CD4-positive, alpha-beta T cell treated with Interleukin-17A for 1 hour (primary cell): ENCODE measurements at regions not wholly inside any gene's neighbourhood (a gene's known extent, or its start where the extent isn't known, plus 50 kb on each side); places are given as distances from the start of the nearest gene placed in this dataset.
"Not testable (repeated sequence)": the region's sequence is repeated elsewhere in the genome, so short reads cannot be mapped to it uniquely, and the experiment has no call there.

Experiments
- DNase-seq: peaks from one replicate; pipeline ENCODE4 v3.0.0-alpha.2; 2020

DNA sequence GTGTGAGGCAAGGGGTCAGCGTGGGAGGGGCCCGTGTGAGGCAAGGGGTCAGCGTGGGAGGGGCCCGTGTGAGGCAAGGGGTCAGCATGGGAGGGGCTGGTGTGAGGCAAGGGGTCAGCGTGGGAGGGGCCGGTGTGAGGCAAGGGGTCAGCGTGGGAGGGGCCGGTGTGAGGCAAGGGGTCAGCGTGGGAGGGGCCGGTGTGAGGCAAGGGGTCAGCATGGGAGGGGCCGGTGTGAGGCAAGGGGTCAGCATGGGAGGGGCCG lies 119.2 kb downstream of the SEPTIN14 start:
- not testable (repeated sequence) for DNase-seq

DNA sequence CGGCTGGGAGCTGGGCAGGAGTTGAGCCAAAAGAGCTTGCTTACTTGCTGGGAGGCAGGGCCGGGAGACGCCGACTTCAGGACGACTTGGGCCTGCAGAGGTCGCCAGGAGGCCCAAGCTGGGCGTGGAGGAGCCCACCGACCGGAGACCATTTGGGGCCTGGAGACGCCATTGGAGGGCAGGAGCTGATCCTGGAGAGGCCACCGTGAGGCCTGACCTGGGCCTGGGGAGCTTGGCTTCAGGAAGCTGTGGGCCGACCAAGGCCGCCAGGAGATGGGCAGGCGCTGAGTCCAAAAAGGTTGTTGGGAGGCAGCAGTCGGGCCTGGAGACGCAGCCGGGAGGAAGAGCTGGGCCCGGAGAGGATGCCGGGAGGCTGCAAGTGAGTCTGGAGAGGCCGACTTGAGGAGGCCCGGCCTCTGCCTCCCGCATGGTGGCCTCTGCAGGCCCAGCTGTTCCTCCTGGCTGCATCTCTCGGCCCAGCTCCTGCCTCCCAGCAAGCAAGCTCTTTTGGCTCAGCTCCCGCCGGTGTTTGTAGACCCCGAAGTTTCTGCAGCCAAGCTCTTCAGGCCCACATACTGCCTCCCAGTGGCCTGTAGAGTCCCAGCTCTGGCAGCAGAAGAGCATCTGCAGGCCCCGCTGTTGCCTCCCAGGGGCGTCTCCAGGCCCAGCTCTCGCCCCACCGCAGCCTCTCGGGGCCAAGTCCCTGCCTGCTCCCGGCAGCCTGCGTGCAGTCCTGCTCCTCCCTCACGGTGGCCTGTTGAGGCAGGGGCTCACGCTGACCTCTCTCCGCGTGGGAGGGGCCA lies 119.7 kb downstream of the SEPTIN14 start:
- not testable (repeated sequence) for DNase-seq

DNA sequence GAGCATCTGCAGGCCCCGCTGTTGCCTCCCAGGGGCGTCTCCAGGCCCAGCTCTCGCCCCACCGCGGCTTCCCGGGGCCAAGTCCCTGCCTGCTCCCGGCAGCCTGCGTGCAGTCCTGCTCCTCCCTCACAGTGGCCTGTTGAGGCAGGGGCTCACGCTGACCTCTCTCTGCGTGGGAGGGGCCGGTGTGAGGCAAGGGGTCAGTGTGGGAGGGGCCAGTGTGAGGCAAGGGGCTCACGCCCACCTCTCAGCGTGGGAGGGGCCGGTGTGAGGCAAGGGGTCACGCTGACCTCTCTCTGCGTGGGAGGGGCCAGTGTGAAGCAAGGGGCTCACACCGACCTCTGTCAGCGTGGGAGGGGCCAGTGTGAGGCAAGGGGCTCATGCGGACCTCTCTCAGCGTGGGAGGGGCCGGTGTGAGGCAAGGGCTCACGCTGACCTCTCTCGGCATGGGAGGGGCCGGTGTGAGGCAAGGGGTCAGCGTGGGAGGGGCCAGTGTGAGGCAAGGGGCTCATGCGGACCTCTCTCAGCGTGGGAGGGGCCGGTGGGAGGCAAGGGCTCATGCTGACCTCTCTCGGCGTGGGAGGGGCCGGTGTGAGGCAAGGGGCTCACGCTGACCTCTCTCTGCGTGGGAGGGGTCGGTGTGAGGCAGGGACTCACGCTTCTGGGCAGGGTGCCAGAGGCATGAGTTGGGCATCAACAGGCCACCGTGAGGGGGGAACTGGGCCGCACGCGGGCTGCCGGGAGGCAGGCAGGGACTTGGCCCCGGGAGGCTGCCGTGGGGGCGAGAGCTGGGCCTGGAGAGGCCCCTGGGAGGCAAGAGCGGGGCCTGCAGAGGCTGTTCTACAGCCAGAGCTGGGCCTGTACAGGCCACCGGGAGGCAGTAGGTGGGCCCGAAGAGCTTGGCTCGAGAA lies 120.6 kb downstream of the SEPTIN14 start:
- DNase-seq = not testable (repeated sequence)

DNA sequence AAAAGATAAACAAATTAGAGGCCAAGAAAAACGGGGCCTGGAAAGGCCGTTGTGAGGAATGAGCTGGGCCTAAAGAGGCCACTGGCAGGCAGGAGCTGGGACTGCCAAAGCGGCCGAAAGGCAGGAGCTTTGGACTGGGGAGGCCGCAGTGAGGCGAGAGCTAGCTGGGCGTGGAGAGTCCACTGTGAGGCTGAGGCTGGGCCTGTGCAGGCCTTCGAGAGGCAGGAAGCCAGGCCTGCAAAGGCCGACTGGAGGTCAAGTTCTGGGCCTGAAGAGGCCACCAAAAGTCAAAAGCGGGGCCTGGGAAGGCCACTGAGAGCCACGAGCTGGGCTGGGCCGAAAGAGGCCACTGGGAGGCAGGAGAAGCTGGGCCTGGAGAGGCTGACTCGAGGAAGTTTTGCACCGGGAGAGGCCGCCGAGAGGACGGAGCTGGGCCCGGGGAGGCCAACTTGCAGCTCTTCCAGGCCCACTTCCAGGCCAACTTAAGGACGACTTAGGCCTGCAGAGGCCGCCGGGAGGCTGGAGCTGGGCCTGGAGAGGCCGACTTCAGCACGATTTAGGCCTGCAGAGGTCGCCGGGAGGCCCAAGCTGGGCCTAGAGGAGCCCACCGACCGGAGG lies 121.8 kb downstream of the SEPTIN14 start:
- not testable (repeated sequence) for DNase-seq

DNA sequence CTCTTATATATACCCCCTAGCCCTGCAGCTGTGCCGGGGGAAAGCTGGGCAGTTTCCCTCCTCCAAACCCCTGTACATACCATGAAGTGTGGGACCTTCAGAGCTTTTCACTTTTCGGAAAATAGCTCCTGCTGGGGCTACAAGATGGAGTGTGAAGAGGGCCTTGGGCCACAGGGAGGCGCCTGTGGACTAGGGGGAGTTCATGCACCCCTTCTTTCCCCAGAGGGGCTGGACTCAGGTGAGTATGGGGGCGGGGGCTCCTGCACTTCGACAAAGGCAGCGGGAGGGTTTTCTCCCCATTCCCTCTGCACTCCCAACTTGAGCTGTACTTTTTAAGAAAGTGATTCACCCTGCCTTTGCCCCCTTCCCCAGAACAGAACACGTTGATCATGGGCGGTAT lies 122.5 kb downstream of the SEPTIN14 start:
- DNase-seq = not testable (repeated sequence)

DNA sequence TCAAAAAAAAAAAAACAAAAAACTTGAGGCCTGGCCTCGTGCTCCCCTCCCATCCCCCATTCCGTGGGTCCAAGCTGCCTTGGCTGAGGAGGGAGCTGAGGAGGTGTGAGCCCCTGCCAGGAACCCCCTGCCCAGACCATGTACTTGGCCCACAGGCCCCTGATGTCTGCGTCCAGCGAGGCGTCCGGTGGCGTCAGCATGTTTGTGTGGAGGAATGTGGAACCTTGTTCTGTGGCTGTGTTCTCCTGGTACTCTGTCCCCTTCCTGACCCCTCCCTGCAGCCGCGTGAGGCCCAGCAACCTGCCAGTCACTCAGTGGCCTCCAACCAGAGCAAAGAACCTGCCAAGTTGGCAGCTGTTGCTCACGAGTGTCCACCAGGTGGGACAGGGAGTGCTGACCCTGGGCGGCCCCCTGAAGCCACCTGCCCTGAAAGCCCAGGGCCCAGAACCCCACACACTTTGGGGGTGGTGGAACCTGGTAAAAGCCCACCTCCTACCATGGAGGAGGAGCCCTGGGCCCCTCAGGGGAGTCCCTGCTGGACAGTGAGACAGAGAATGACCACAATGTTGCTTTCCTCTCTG lies 125.8 kb downstream of the SEPTIN14 start:
- not testable (repeated sequence) for DNase-seq

DNA sequence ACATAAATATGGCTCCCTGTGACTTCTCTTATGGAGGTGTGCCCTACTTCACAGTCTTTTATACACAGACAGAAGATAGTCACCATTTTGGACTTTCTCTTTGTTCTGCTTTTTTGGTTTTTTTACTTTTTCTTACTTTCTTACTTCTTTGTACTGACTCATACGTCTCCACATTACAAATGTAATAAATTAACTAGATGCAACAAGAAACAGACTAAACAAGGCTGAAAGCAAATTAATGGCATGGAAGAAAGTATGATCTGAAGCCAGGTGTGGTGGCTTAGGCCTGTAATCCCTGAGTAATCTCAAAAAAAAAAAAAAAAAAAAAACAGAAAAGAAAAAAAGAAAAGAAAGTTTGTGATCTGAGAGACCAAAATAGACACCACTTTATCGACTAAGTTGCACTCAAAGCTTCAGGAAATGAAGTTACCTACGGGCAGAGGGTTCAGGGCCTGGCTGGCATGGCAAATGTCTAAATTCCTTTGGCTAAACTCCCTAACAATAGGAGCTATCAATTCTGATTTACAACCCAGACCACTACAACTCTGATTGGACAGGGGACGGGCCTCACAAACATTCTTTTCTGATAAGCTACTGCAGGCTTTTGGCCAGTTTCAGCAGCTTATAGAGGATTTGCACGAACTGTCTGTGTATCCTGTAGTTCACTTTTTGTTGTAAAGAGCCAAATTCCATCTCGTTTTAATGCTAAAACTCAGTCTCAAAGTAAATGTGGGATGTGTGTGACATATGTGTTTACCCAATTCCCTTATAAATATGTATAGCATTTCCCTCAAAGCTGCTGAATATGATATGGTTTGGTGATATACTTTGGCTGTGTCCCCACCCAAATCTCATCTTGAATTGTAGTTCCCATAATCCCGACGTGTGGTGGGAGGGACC lies 129.1 kb downstream of the SEPTIN14 start:
- no peak for DNase-seq

DNA sequence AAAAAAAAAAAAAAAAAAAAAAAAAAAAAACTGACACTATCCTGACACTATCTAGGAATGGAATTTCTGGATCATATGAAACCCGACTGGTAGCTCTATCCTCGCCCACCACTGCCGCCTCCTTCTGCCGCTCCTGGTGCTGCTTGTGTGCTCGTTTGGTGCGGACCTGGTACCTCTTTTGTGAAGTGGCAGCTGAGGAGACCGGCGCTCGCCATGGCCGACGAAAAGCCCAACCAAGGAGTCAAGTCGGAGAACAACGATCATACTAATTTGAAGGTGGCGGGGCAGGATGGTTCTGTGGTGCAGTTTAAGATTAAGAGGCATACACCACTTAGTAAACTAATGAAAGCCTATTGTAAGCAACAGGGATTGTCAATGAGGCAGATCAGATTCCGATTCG lies 130.6 kb downstream of the SEPTIN14 start:
- DNase-seq = no peak

DNA sequence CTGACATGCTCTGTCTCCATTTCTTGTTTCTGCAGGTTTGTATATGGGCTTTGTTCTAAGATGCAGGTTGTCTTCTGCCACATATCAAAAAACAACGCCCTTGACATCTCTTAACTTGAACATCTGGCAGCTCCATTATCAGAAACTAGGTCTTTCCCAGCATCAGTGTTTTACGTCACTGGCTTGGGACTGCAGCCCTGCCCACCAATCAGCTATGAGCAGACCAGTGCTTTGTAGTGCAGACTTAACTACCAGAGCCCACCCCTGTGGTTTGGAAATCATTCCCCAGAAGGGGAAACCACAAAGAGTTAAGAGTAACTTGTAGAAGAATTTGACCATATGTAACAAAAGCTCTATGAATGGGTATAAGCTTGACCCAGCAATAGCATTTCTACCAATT lies 132.4 kb downstream of the SEPTIN14 start:
- DNase-seq = no peak

DNA sequence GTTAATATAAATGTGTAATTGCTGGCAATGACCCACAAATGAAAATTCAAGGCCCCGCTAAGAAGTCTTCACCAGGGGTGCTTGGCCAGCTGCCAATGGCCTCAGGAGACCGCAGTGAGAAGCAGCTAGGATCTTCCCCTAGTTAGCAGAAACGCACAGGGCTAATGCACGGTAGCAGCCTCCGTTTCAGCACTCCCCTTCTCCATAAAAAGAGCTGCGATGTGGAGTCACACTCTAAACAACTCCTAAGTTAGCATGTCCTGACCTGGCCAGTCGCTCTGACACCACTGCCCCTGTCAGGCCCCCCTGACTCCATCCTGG lies 139.0 kb downstream of the SEPTIN14 start:
- no peak for DNase-seq

DNA sequence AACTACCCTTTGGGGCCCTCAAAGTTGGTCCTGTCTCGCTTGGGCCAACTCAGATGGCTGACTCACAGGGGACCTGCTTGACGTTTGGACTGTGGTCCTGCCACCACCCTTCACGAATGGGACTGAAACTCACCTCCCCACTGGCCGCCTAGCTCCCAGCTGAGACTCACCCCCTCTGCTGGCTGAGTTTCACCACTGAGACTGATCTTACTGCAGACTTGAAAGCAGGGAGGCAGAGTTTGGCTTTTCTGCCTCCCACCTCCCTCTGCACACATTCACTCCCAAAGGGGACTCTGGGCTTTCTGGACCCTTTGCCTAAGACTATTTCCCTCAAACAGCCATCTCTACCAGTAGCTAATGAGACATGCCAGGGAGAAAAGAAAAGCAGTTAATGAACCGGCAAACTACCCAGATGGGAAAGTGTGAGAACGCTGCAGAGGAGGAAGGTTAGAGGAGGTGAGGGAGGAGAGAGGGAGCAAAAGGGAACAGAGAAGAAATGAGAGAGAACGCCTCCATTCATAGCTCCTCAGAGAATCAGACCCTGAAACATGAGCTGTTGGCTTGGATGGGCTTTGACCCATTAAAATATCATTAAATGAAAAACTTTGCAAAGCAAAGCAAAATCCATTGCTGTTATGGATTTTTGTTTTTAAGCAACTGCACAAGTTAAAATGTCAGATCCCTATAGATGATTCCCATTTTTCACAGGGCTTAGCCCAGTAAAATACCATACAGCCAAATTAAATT lies 139.5 kb downstream of the SEPTIN14 start:
- not testable (repeated sequence) for DNase-seq

DNA sequence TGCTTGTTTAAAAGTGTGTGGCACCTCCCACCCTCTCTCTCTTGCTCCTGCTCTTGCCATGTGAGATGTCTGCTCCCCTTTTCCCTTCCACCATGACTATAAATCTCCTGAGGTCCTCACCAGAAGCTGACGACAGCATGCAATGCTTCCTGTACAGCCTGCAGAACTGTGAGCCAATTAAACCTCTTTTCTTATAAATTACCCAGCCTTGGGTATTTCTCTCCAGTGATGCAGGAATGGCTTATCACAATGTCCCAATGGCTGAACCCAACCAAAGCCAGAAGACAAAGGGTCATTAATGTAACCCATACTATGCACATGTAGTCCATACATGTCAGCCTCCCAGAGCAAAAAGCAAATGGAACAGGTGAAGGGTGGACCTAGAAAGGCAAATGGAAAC lies 141.5 kb downstream of the SEPTIN14 start:
- DNase-seq = not testable (repeated sequence)

DNA sequence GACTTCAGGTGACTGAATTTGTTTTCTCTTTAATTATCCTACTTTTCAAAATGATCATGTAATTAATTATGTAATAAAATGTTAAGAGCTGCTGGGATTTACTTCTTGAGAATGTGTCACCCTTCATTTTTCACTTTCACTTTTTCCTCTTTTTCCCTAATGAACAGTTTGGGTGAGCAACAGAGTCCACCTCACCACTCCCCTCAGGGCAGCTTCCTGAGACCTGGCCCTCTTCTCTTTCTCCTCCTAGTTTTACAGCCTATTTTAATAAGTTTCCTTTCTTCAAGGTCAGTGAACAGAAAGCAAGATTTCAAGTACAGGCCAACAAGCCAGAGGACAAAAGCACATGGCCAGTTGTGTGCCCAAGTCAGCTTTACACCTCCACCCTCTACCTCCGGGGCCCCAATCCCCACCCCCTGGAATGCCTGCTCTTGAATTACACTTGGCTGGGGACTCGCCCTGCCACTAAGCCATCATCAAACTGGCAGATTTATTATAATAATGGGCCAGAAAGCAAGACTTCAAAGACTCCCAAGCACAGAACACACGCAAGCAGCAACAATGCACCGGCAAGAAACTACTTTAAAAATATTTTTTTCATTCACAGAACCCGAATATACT lies 143.1 kb upstream of the VOPP1 start:
- DNase-seq = not testable (repeated sequence)

DNA sequence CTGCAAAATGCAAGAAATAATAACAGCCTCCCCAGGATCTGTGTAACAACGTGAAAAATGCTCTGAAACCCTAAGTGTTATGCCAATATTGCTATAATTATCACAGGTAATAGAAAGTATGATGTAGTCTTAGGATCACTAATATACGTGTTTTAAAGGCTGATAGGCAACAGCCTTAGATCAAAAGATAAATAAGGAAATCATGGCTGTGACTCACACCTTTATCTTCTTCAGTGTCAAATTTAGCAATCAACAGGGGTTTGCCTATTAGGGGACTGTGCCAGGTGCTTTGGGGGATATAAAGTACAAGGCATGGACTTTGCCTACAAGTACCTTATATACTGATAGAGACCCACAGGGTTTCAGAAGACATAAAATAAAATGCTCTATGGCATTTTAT lies 142.1 kb upstream of the VOPP1 start:
- not testable (repeated sequence) for DNase-seq

DNA sequence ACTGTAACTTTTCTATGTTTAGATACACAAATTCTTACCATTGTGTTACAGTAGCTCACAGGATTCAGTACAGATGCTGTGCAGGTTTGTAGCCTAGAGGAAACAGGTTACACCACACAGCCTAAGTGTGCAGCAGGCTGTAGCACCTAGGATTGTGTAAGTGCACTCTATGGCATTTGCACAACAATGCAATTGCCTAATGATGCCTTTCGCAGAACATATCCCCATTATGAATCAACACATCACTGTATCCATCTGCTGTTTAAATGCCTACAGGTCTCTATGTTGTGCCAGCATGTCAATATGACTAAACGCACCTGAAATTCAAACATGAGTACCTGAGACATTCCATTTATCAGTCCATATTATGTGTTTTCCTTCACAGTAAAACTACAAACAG lies 138.0 kb upstream of the VOPP1 start:
- DNase-seq = not testable (repeated sequence)

DNA sequence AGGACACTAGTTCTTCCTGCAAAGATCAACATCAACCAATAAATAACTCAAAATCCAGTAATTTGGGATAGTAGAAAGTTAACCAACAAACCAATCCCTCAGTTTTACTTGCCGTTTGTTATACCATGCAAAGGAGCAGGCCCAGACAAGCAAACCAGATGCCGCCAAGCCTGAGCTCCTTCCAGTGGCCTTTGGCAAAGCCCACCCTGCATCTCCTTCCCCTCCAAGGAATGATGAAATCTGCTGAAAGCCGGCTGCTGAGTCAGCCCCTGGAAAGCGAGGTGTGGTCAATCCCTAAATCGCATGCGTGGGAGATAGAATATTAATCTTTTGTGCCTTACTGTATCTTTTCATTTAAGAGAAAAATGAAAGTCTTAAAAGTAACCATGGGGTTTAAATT lies 135.7 kb upstream of the VOPP1 start:
- not testable (repeated sequence) for DNase-seq

DNA sequence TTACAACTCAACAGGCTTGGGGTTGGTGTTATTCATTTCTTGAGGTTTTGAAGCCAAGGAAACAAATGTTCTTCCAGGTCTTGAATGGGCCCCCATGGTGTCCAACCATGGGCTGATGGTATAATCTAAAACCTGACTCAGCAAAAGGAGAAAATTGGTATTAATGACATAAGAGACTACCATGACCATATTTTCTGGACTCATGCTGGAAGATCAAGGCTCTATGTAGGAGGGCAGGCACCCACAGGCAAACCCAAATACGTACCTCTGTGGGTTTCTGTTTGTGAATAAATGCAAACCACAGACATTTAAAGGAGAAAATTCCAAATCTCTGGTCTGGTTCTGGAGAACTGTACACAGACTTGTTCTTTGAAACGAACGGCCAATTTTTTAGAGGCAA lies 135.1 kb upstream of the VOPP1 start:
- not testable (repeated sequence) for DNase-seq

DNA sequence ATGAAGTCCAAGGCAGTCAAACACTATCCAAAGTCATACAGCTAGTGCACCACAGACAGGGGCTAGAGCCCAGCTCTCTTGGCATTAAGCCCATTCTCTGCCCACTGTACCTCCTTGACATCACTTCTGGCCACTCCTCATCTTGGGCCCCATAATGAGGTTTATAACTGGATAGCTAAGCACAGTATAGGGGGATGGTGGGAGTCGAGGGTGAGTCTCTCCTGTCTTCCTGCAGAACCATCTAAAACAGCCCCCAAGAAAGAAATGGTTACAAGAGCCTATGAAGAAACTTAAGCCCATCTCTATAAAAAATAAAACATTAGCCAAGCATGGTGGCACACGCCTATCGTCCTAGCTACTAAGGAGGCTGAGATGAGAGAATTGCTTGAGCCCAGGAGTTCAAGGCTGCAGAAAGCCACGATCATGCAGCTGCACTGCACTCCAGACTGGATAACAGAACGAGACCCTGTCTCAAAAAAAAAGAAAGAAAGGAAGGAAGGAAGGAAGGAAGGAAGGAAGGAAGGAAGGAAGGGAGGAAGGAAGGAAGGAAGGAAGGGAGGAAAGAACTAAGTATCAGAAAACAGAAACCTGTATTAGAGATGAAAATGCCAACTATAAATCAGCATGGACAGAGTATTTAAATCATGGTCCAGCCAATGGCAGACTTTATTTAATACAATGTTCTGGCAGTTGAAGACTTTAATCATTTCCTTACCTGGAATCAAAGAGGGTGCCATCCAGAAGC lies 134.3 kb upstream of the VOPP1 start:
- not testable (repeated sequence) for DNase-seq

DNA sequence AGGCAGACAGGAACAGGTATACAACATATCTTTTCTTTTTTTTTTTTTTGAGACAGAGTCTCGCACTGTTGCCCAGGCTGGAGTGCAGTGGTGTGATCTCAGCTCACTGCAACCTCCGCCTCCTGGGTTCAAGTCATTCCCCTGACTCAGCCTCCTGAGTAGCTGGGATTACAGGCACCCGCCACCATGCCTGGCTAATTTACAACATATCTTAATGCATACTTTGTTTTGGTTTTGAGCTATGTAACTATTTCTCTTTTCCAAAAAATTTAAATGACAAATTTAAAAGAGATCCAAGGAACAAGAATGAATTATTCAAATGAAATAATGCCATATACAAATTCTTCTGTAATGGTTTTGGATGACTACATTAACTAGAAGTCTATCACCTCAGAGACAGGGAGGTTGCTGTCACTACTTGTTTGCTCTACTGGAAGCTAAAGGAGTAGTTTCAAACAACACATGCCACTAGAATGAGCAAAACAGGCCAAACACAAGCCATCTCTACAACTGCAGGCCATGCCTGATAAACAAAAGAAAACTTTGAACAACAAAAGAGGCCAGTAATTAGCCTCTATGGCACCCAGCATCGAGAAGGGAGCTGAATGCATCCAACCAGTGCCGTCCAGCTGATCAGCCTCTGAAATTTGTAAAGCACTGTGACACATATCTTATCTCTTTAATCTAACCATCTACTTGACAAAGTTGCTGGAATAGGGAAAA lies 133.6 kb upstream of the VOPP1 start:
- not testable (repeated sequence) for DNase-seq

DNA sequence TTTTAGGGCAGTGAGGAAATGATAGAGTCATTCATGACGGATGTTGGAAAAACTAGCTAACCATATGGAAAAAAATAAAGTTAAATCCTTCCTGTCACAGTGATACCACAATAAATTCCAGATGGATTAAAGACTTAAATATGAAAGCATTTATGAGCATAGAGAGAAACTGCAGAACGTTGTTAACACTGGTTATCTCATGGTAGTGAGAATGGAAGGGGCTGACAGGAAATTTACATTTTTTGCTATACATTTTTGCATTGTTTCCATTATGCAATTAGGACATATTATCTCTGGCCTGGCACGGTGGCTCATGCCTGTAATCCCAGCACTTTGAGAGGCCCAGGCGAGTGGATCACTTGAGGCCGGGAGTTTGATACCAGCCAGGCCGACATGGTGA lies 130.5 kb upstream of the VOPP1 start:
- not testable (repeated sequence) for DNase-seq
